IPS DF 6.9 (cell line): ENCODE measurements at regions not wholly inside any gene's neighbourhood (a gene's known extent, or its start where the extent isn't known, plus 50 kb on each side); places are given as distances from the start of the nearest gene placed in this dataset.

ENCODE experiments used
- DNase-seq: peaks from one replicate; pipeline ENCODE4 v3.0.0-alpha.2; 2013; ENCODE audit warnings: low read depth, low spot score
- H3K27ac ChIP-seq: one replicate; pipeline ENCODE4 v1.5.1; 2013; ENCODE audit warnings: low read length, control low read depth
- H3K27me3 ChIP-seq: 2 replicates; pipeline ENCODE4 v1.6.1; 2013; ENCODE audit warnings: mild to moderate bottlenecking, low read length; ENCODE audit not compliant: control insufficient read depth, insufficient read depth
- H3K36me3 ChIP-seq: 2 replicates; pipeline ENCODE4 v1.6.1; 2013; ENCODE audit warnings: low read length; ENCODE audit not compliant: control insufficient read depth, insufficient read depth
- H3K4me1 ChIP-seq: 2 replicates; pipeline ENCODE4 v1.6.1; 2013; ENCODE audit warnings: low read length; ENCODE audit not compliant: control insufficient read depth, insufficient read depth
- H3K4me3 ChIP-seq: 2 replicates; pipeline ENCODE4 v1.5.1; 2013; ENCODE audit warnings: mild to moderate bottlenecking, low read length
- H3K9me3 ChIP-seq: 2 replicates; pipeline ENCODE4 v1.6.1; 2013; ENCODE audit warnings: low read length, inconsistent platforms; ENCODE audit not compliant: control insufficient read depth, insufficient read depth
- WGBS: extraction: QIAGEN DNeasy Blood & Tissue Kit; methylation state at CpG from one replicate; pipeline ENCODE4 v1.1.7; 2013; ENCODE audit warnings: mixed read lengths, missing lambda C conversion rate; ENCODE audit not compliant: insufficient read length, insufficient coverage; 5-methylcytosine and 5-hydroxymethylcytosine counted together

DNA sequence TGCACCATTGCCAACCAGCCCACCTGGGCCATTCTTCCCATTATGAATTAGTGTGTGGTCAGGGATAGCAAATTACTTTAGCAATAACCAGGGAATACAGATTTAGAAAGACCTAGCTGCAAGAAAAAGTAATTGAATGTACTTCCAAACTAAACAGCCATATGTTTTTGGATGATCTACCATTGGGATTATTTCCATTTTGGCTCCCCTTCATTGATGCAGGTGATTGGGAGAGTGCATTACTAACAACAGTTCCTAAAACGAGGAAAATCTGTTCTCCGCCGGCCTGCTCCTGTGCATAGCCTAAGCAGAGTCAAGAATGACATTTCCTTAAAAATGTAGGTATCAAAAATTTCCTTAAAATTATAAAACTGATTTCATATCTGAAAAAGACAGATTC lies 58.5 kb downstream of the MAIP1 start:
- no peaks in the 10 kb centered on the region for H3K4me1 ChIP-seq
- H3K27ac ChIP-seq: no peak overlapping the region
- no peak overlapping the region for H3K4me3 ChIP-seq
- no peaks in the 10 kb centered on the region for H3K27me3 ChIP-seq
- no peak for DNase-seq
- no peaks in the 10 kb centered on the region for H3K9me3 ChIP-seq
- no CpG with 5 or more reads among the region's 3 CpGs for WGBS
- no peaks in the 10 kb centered on the region for H3K36me3 ChIP-seq

DNA sequence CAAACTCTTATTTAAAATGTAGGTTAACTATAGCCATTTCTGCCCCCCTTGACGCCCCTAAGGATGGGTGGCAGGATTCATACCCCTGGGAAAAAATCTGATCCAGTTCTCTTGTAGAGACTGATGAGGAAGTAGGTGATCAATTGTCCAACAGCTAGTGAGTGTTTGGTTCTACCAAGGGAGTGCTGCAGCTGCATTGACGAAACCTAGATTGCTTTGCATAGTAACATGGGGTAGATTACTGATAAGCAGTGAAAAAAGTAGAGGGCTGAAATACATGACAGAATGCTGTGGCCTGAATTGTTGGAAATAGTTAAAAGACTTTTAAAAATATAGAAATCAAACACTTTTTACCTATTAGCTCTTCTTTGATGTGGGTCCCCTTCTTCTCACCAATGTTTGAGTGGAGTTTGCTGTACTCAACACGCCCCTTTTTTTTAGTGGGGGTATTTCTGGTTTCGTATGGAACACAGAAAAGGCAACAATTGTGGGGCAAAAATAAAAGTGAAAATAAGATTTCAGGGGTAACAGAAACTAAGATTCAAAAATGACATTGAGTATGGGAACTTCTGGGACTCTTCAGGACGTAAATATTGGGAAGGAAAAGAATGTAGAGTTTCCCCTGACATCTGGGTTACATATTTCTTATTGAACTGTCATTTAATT lies 66.2 kb downstream of the MAIP1 start:
- Histone ChIP-seq H3K9me3 (no peaks in the 10 kb centered on the region), H3K4me1 (no peaks in the 10 kb centered on the region), H3K36me3 (no peaks in the 10 kb centered on the region), H3K27ac (no peak overlapping the region), H3K27me3 (no peaks in the 10 kb centered on the region), H3K4me3 (no peak overlapping the region)
- WGBS: no CpG with 5 or more reads among the region's 5 CpGs
- no peak for DNase-seq

DNA sequence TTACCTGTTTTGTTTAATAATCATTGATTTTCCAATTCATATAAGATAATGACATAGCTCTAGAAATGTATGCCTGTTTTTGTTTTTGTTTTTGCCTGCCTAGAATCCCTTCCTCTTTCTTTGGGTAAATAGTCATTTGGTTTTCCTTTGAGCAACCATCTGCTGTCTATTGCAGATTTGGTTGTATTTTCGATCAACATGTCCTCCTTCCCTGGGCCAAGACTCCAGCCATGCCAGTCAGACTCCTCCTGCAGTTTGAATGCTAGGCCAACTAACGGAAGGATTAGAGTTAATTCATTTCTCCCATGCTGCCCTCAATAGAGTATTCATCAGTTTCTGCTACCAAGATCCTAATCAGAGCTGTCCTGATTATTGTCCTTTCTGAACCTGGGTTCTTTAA lies 67.1 kb downstream of the MAIP1 start:
- Histone ChIP-seq H3K36me3 (no peaks in the 10 kb centered on the region), H3K9me3 (no peaks in the 10 kb centered on the region), H3K4me3 (no peak overlapping the region), H3K4me1 (no peaks in the 10 kb centered on the region), H3K27ac (no peak overlapping the region), H3K27me3 (no peaks in the 10 kb centered on the region)
- WGBS: no CpG with 5 or more reads among the region's 2 CpGs
- DNase-seq: no peak

DNA sequence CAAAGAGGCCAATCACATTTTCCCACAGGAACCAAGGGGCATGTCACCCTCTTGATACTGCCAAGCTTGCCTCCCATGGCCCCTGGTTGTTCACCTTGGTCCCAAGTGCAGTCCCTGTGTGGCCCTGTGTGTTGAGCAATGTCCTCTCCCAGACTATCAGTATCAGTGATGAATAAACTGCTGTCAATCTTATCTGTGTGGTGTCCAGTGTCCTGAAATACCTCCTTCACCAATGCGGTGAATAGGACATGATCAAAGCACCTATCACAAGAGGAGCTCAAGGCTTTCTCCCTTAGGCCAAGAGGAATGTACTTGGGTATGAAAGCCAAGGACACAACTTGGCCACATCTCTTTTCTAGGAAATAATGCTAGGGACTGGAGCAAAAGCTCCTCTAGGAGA lies 68.2 kb downstream of the MAIP1 start:
- no peaks in the 10 kb centered on the region for H3K27me3 ChIP-seq
- no peaks in the 10 kb centered on the region for H3K4me1 ChIP-seq
- no peaks in the 10 kb centered on the region for H3K9me3 ChIP-seq
- no peaks in the 10 kb centered on the region for H3K36me3 ChIP-seq
- no peak overlapping the region for H3K27ac ChIP-seq
- no peak for DNase-seq
- H3K4me3 ChIP-seq: no peak overlapping the region
- no CpG with 5 or more reads among the region's 1 CpG for WGBS

DNA sequence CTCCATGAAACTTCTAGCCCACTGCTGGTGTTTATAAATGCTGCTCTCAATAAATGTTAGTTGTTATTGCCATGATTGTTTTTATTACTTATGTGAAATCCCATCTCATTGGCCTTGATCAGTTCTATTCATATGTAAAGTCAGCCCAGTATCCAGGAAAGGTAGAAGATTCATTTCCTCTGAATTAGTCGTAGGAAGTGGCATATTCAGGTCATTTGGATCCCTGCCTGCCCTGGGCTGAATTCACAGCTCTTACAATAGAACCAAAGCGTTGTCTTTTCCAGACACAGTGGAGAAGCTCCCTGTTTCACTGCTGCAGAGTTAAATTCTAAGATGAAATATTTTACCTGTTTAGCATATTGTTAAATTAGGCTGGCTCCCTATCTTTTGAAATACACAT lies 70.3 kb downstream of the MAIP1 start:
- Histone ChIP-seq H3K9me3 (no peaks in the 10 kb centered on the region), H3K4me1 (no peaks in the 10 kb centered on the region), H3K36me3 (no peaks in the 10 kb centered on the region), H3K27me3 (no peaks in the 10 kb centered on the region), H3K27ac (no peak overlapping the region), H3K4me3 (no peak overlapping the region)
- DNase-seq: no peak
- WGBS: no CpG with 5 or more reads among the region's 2 CpGs

DNA sequence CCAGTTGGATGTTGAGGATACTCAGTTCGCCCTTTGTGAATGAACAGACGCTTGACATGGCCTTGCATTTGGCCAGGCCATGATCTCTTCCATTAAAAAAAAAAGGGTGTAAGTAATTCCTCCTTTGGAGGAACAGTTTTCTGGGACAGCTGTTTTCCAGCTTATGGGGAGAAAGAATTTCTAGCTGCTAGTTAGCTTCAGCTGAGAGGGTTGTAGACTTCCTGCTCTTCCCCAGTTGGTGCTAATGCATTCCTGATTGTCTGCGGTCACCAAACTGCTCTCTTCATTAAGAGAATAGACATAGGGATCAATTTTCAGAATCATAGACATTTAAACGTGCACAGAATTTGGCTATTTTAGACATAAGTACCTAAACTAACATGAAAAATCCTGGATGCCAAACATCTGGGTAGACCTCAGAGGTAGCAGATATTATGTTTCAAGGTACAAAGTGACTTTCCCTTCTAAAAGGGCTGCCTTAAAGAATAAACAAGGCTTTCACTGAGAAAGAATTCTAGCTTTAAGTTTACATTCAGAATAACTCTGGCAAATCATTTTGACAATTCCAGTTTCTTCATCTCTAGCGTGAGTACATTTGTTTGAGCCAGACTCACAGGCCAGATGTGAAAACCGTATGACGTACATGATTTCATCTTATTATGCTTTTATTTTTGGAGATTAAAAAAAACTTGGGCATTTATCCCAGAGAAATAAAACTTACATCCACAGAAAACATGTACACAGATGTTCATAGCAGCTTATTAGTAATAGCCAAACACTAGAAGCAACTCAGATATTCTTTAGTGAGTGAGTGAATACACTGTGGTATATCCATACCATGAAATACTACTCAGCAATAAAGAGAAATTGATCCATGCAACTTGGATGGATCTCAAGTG lies 71.2 kb downstream of the MAIP1 start:
- no CpG with 5 or more reads among the region's 7 CpGs for WGBS
- no peak overlapping the region for H3K27ac ChIP-seq
- no peak for DNase-seq
- H3K4me1 ChIP-seq: no peaks in the 10 kb centered on the region
- H3K9me3 ChIP-seq: no peaks in the 10 kb centered on the region
- no peaks in the 10 kb centered on the region for H3K27me3 ChIP-seq
- H3K4me3 ChIP-seq: no peak overlapping the region
- no peaks in the 10 kb centered on the region for H3K36me3 ChIP-seq

DNA sequence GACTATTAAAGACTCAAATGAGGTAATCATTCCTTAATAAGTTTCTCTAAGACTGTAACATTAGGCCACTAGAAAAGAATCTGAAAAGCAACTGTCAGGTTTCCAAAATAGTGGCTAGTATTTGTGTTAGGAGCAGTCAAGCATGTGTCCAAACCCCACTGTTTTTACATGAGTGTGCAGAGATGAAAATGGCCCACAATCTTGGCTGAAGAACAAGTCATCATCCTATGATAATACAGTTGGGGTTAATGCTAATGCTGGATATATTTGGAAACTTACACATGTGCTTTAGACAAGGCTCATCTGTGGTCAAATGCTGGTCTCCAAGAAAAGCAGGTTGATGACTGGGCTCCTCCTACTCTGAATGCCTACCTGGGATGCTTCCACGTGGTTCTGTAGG lies 73.6 kb downstream of the MAIP1 start:
- no peaks in the 10 kb centered on the region for H3K36me3 ChIP-seq
- no peaks in the 10 kb centered on the region for H3K9me3 ChIP-seq
- H3K4me3 ChIP-seq: no peak overlapping the region
- no peaks in the 10 kb centered on the region for H3K27me3 ChIP-seq
- no peaks in the 10 kb centered on the region for H3K4me1 ChIP-seq
- no peak overlapping the region for H3K27ac ChIP-seq
- no CpG with 5 or more reads among the region's 1 CpG for WGBS
- no peak for DNase-seq

DNA sequence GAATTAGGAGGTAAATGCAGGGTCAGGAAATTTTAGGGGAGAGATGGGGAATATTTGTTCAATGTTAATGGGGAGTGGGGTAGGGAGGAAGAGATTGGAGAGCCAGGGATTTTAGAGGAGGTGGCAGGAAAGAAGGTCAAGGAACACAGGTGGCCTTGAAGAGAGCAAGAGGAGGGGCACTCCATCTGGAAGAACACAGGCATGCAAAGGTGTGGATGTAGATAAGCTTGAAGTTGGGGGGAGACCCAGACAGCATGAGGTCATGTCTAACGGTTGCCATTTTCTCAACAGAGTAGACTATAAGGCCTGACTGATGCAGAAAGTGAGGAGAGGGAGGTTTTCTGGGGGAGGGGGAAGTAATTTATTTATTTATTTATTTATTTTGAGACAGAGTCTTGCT lies 77.5 kb downstream of the MAIP1 start:
- Histone ChIP-seq H3K4me1 (no peaks in the 10 kb centered on the region), H3K27me3 (no peaks in the 10 kb centered on the region), H3K4me3 (no peak overlapping the region), H3K36me3 (no peaks in the 10 kb centered on the region), H3K9me3 (no peaks in the 10 kb centered on the region), H3K27ac (no peak overlapping the region)
- DNase-seq: no peak
- WGBS: no CpG with 5 or more reads among the region's 1 CpG

DNA sequence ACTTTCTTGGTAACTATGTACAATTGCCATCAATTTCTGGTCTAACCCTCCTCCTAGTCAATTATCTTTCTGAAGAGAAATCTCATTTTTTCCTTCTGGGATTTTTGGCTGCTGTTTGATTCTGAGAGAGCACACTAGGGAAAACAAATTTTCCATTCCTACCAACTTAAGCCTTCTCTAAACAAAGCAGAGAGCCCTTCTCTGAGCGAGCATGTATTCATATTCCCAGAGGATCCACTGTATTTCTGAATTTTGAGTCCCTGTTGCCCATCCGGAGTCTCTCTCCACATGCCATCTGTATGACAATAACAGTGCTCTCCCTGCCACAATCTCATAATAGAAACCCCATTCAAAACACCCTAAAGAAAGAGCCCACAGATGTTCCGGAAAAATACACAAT lies 78.5 kb downstream of the MAIP1 start:
- Histone ChIP-seq H3K4me1 (no peaks in the 10 kb centered on the region), H3K27ac (no peak overlapping the region), H3K9me3 (no peaks in the 10 kb centered on the region), H3K27me3 (no peaks in the 10 kb centered on the region), H3K4me3 (no peak overlapping the region), H3K36me3 (no peaks in the 10 kb centered on the region)
- no CpG with 5 or more reads among the region's 3 CpGs for WGBS
- no peak for DNase-seq

DNA sequence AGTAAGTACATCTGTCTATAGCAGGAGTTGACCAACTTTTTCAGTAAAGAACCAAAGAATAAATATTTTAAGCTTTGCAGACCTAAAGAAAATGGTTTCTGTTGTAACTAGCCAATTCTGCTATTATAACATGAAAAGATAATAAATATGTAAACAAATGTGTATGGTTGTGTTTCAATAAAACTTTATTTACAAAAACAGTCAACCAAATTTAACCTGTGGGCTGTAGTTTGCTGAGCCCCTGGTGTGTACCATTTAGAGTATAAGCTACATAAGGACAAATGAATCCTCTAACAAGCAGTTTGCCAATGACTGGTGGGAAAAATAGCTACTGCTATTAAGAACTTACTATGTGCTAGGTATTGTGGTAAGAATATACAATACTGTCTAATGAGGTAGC lies 79.4 kb downstream of the MAIP1 start:
- no peak for DNase-seq
- Histone ChIP-seq H3K27ac (no peak overlapping the region), H3K36me3 (no peaks in the 10 kb centered on the region), H3K9me3 (no peaks in the 10 kb centered on the region), H3K4me1 (no peaks in the 10 kb centered on the region), H3K4me3 (no peak overlapping the region), H3K27me3 (no peaks in the 10 kb centered on the region)
